ENCODE measurements at regions not wholly inside any gene's neighbourhood (a gene's known extent, or its start where the extent isn't known, plus 50 kb on each side); places are given as distances from the start of the nearest gene placed in this dataset.
"Not testable (repeated sequence)": the region's sequence is repeated elsewhere in the genome, so short reads cannot be mapped to it uniquely, and the experiment has no call there.

DNA sequence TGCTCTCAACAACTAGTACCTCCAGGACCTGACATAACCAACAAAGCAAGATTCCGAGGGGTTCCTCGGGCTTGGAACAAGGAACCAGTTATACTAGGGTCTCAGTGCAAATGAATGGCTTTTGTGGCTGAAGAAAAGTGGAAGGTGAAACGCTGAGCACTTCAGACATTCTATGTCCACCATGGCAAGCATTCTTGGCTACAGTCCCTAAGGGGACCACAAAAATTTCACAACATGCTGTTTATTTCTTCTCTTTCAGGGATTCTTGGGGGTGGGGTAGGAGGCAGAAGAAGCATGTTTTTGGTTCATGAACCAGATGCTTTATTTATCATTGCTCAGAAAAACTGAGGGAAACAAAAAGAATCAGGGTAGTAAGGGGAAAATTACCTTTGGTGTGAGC lies 479.9 kb upstream of the CDH11 start:
- no peak for DNase-seq

- no peak for DNase-seq
Measured at GRCh38 chr16:65600629-65601028, 478.8 kb upstream of the CDH11 start.

GRCh38 chr16:65600046-65600445 lies 478.2 kb upstream of the CDH11 start:
- no peak for DNase-seq

DNA sequence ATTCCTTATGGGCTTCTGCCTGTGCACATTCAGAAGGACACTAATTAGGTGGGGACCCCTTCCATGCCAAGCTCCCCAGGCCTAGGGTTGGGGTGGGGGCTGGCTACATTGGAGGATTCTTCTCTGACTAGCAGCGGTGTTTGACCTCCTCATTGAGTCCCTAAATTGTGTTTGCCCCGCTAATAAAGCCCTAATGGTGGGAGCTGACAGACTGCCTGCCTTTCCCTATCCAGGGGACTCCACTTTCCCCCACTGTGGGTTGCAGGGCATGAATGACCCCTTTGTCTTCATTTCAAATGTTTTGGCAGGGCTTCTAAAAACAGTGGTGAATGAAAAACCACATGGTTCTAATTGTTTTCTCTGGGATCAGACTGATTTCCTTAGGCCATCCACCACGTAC lies 476.8 kb upstream of the CDH11 start:
- no peak for DNase-seq

DNA sequence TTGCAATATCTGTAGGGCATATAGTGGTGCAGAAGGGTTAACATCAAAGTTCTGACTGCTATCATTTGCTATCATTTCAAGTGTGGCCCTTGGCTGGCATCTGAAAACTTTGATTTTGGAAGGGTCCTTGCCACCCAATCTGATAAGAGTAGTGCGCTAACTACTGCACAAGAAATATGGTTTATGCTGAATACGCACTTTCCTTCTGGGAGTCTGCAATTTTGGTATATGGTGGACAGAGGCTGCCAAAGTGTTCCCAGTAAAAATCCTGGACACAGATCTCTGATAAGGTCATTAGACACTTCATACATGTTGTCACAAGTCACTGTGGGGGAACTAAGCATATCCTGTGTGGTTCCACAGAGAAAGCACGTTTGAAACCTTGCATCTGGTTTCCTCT lies 461.6 kb upstream of the CDH11 start:
- DNase-seq = no peak

DNA sequence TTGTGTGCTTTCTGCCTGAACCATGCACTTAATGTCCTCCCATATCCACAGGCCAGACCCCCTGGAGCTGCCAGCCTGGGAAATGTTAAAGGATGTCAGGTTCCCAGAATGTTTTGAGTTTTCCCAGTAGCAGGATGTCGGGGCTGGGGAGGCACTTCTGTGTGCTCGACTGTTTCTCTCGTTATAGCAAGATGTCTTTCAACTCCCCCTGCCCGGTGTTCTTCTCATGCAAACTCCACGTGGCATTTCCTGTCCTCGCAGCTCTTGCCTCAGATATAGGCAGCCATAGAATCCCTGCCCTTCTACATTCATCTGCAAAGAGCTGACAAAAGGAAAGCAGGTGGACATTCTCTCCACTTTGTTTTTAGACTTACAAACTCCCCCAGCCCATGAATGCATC lies 457.2 kb upstream of the CDH11 start:
- no peak for DNase-seq

DNA sequence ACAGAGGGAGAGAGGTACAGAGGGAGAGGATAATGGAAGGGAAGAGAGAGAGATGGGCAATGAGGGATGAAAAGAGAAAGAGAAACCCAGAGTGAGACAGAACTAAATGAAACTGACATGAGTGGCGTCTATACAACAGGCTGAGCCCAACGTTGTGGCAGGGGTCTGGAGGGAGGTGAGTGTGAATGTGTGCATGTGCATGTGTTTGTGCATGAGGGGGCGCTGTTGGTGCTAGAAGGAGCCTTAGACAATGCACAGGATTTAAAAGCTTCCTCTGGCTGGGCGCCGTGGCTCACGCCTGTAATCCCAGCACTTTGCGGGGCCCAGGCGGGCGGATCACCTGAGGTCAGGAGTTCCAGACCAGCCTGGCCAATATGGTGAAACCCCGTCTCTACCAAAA lies 454.8 kb upstream of the CDH11 start:
- no peak for DNase-seq

GRCh38 chr16:65576139-65576538 lies 454.3 kb upstream of the CDH11 start:
- no peak for DNase-seq

DNA sequence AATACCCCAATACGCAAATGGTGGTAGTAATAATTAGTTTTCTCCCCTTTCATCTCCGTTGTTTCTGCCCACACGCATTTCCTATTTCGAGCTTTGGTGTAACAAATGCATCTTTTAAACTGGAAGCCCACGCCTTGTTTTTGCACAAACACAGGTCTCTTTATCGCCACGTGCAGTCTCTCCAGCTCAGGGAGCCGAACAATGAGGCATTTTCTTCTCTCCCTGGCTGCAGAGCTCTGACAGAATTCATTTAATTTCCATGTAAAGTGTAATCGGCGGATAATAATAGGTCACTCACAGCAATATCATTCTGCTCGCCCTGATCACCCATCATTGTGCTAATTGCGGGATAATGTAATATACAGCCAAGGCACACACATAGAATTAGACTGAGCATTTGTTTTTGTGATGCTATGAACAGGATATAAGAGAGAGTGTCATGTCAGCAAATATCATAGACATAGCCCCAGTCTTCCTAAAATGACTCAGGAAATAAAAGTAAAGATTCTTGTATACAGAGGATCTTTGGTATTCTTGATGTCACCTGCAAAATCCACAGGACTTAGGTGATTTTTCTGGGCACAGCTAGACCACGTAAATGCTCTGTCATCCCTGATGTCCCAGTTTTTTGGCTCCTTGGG lies 452.6 kb upstream of the CDH11 start:
- no peak for DNase-seq

GRCh38 chr16:65572156-65572555 lies 450.3 kb upstream of the CDH11 start:
- no peak for DNase-seq

GRCh38 chr16:65570261-65570660 lies 448.4 kb upstream of the CDH11 start:
- DNase-seq = no peak

DNA sequence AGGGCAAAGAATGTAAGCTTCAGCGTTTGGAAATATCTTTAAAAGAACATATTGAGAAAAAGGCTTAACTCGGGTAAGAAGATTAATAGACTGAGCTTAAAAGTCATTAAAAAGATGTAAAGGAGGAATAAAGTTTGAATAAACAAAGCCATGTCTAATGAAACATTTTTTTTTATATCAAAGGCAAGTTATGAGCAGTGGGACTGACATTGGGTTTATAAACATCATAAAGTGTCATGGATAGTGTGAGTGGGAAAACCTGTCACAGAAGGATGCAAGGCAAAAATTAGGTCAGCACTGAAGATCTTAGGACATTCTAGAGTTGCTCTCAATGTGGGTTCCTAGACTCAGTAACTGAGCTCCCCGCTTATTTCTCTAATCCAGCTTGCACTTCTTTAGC lies 438.0 kb upstream of the CDH11 start:
- no peak for DNase-seq

- not testable (repeated sequence) for DNase-seq
Measured at GRCh38 chr16:65549689-65550088, 427.8 kb upstream of the CDH11 start.

GRCh38 chr16:65548470-65548869 lies 426.6 kb upstream of the CDH11 start:
- DNase-seq = no peak

- no peak for DNase-seq
Measured at GRCh38 chr16:65547772-65548446, 426.0 kb upstream of the CDH11 start.

DNA sequence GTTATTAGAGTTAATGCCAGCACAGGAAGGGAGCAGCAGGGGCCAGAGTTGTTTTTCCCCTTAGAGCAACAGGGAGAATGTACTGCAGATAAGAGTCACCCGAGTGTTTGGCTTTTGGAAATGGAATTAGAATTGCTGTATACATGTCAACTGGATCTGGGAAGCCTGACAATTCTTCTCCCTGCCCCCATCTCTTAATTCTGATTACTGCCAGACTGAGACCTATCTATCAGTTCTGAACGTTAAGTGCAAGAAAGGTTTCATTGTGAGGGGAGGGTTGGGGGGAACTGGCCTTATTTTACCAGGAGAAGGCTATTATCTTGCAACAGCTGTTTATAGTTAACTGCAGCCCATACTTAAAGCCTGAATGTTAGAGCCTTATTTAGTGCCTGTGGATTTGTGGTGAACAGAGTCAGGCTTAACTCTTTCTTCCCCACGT lies 424.5 kb upstream of the CDH11 start:
- DNase-seq = no peak

DNA sequence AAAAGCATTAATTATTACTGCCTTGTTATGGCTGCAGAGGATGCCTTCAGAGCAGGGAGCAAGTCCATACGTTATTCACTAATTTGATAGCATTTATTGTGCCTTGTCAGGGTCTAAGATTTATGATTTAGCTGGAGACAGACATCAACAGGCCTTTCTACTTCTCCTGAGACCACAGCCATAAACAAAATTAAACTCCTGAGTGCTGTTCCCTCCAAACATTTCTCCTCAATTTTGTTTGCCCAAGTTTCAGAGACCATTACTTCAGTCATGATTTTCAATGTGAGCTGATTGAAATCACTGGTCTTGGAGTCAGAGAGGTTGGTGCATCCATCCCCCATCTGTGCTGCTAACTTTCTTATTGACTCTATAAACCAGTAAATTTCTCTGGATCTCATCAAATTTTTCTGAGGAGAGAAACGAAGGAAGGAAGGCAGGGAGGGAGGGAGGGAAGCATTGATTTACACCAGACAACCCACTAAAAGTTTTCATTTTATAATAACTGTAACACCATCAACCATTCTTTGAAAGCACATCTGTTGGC lies 423.6 kb upstream of the CDH11 start:
- DNase-seq = no peak

DNA sequence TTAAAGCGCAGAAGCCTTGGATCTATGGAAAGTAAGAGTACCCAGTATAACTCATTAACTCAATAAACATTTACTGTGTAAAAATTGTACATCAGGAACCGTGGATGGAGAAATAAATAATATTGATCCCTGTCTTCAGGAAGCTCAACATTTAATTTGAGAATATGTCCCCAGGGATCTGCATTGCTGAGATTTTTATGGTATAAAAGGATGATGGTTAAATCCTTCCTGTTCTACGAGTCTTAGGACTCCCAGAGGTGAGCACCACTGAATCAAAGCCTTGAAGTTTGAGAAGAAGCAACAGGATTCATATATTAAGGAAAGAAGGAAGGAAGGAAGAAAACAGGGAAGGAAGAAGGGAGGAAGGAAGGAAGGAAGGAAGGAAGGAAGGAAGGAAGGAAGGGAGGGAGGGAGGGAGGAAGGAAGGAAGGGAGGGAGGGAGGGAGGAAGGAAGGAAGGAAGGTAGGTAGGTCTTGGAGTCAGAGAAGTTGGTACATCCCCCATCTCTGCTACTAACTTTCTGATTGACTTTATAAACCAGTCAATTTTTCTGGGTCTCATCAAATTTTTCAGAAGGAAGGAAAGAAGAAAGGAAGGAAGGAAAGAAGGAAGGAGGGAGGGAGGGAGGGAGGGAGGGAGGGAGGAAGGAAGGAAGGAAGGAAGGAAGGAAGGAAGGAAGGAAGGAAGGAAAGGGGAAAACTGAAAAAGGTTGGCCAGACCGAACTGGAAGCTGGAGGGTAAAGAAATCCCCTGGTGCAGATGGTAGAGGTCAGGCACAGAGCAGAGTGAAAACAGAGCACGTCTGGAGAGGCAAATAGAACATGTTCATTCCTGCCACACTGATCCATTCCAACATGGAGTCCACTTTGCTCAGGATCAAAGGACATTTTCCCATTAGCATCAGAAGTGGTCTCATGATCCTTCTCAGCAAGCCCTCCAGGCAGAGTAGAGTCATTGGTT lies 422.2 kb upstream of the CDH11 start:
- DNase-seq = no peak

GRCh38 chr16:65541646-65542045 lies 419.8 kb upstream of the CDH11 start:
- DNase-seq = no peak

GRCh38 chr16:65540901-65541300 lies 419.0 kb upstream of the CDH11 start:
- DNase-seq = no peak

GRCh38 chr16:65538976-65539375 lies 417.1 kb upstream of the CDH11 start:
- no peak for DNase-seq

- DNase-seq = no peak
Measured at GRCh38 chr16:65537336-65537735, 415.5 kb upstream of the CDH11 start.

GRCh38 chr16:65534121-65534528 lies 412.3 kb upstream of the CDH11 start:
- no peak for DNase-seq
